HCT116 (cell line): ENCODE measurements at regions not wholly inside any gene's neighbourhood (a gene's known extent, or its start where the extent isn't known, plus 50 kb on each side); places are given as distances from the start of the nearest gene placed in this dataset.

ENCODE experiments used
- ATAC-seq: fragments of 200-7000 bp; cut with Tn5 transposase; 2 replicates; pipeline ENCODE4 v1.9.1; 2020; ENCODE audit warnings: mild to moderate bottlenecking, moderate library complexity
- BruUV-seq: library from RNA; stranded (reverse); fragments of 400-500 nt; replicated peaks from 2 replicates; lab custom pipeline; 2021; lab: Mats Ljungman, UMichigan
- CTCF ChIA-PET: fragments of 300-600 bp; sonication (Branson Sonifier 250); formaldehyde crosslinking; loops from one replicate; lab custom pipeline; 2021; ENCODE audit warnings: antibody characterized with exemption; lab: Charles Lee
- POLR2A ChIA-PET: fragments of 300-600, 350-600 bp; sonication (Branson Sonifier 250); formaldehyde crosslinking; loops from one replicate; lab custom pipeline; 2021; ENCODE audit warnings: antibody characterized with exemption; lab: Charles Lee
- RAD21 ChIA-PET, 2 experiments: fragments of 300-600 bp; sonication (Branson Sonifier 250); formaldehyde crosslinking; loops; one replicate each; lab custom pipeline; 2023; ENCODE audit warnings: low total read pairs in 2 of 2; ENCODE audit not compliant: uncharacterized antibody in 2 of 2, unreplicated experiment in 2 of 2, low non-redundant PET in 1 of 2; lab: Charles Lee
- DNase-seq: peaks from one replicate; pipeline ENCODE4 v3.0.0-alpha.2; 2010; ENCODE audit warnings: low read depth, low spot score
- H2AFZ ChIP-seq: fragments of 200-600 bp; shearing (Covaris generic), sonication (generic); 2 replicates; pipeline ENCODE4 v1.6.1; 2017; ENCODE audit warnings: low read depth, mixed run types, mixed read lengths, antibody characterized with exemption, low read length; ENCODE audit not compliant: poor library complexity, severe bottlenecking
- H3K27ac ChIP-seq: 2 replicates; pipeline ENCODE4 v1.5.1; 2012; ENCODE audit warnings: low read depth, low read length
- H3K27me3 ChIP-seq: fragments of 200-600 bp; sonication (generic); 2 replicates; pipeline ENCODE4 v1.6.1; 2016; ENCODE audit warnings: mixed run types, low read length, mixed read lengths; ENCODE audit not compliant: insufficient read depth
- H3K36me3 ChIP-seq, 2 experiments: fragments of 200-500 bp in 1 of 2; fragments of 200-600 bp in 1 of 2; sonication (Bioruptor generic) in 1 of 2; sonication (generic) in 1 of 2; 2 replicates each; pipeline versions ENCODE4 v1.5.1 to v1.6.1; 2014 to 2016; ENCODE audit warnings: low read length in 2 of 2, inconsistent platforms in 1 of 2, mixed read lengths in 1 of 2, mixed run types in 1 of 2; ENCODE audit not compliant: insufficient read depth in 2 of 2, control insufficient read depth in 1 of 2
- H3K4me1 ChIP-seq, 2 experiments: fragments of 200-600 bp in 1 of 2; sonication (generic) in 1 of 2; 2 replicates each; pipeline versions ENCODE4 v1.5.1 to v1.6.1; 2012 to 2017; ENCODE audit warnings: low read length in 2 of 2, inconsistent platforms in 1 of 2, mild to moderate bottlenecking in 1 of 2, mixed read lengths in 1 of 2, mixed run types in 1 of 2, moderate library complexity in 1 of 2; ENCODE audit not compliant: insufficient read depth in 2 of 2, control insufficient read depth in 1 of 2
- H3K4me2 ChIP-seq: fragments of 200-600 bp; sonication (generic); 2 replicates; pipeline ENCODE4 v1.6.1; 2017; ENCODE audit warnings: mixed run types, low read length, mixed read lengths
- H3K4me3 ChIP-seq, 2 experiments: fragments of 200-600 bp in 1 of 2; sonication (generic) in 1 of 2; replicated peaks in 1 of 2; 2 replicates each; pipeline ENCODE4 v1.5.1; 2011 to 2016; ENCODE audit warnings: low read length in 2 of 2, control low read depth in 1 of 2, low read depth in 1 of 2, mild to moderate bottlenecking in 1 of 2, mixed read lengths in 1 of 2, mixed run types in 1 of 2
- H3K79me2 ChIP-seq: fragments of 200-600 bp; sonication (generic); 2 replicates; pipeline ENCODE4 v1.6.1; 2017; ENCODE audit warnings: mild to moderate bottlenecking, mixed run types, low read length, moderate library complexity, mixed read lengths; ENCODE audit not compliant: insufficient read depth
- H3K9ac ChIP-seq: fragments of 200-600 bp; sonication (generic); 2 replicates; pipeline ENCODE4 v1.6.1; 2016; ENCODE audit warnings: low read length, mixed read lengths
- H3K9me2 ChIP-seq: fragments of 200-600 bp; sonication (generic), shearing (Covaris generic); 2 replicates; pipeline ENCODE4 v1.6.1; 2017; ENCODE audit warnings: mixed run types, mild to moderate bottlenecking, moderate library complexity; ENCODE audit not compliant: insufficient read depth
- H3K9me3 ChIP-seq, 2 experiments: fragments of 200-500 bp in 1 of 2; fragments of 200-600 bp in 1 of 2; sonication (Bioruptor generic) in 1 of 2; sonication (generic) in 1 of 2; 2 replicates each; pipeline ENCODE4 v1.6.1; 2014 to 2017; ENCODE audit warnings: low read length in 2 of 2, mixed read lengths in 2 of 2, inconsistent platforms in 1 of 2, low read depth in 1 of 2, mild to moderate bottlenecking in 1 of 2, mixed run types in 1 of 2, moderate library complexity in 1 of 2; ENCODE audit not compliant: control insufficient read depth in 1 of 2, insufficient read depth in 1 of 2
- H4K20me1 ChIP-seq: fragments of 200-600 bp; sonication (generic), shearing (Covaris generic); 2 replicates; pipeline ENCODE4 v1.6.1; 2017; ENCODE audit warnings: mixed run types, mild to moderate bottlenecking, moderate library complexity; ENCODE audit not compliant: insufficient read depth
- CBX3 ChIP-seq: IDR thresholded peaks from 2 replicates; pipeline ENCODE4 v1.6.1; 2012; ENCODE audit warnings: low read depth
- CTCF ChIP-seq, 3 experiments: fragments of 200-600 bp in 1 of 3; sonication (generic) in 1 of 3; IDR thresholded peaks in 2 of 3; conservative IDR thresholded peaks in 1 of 3; 2 replicates each; pipeline ENCODE4 v1.5.1; 2012 to 2017; ENCODE audit warnings: low read depth in 2 of 3, low read length in 2 of 3, antibody characterized with exemption in 1 of 3, borderline replicate concordance in 1 of 3, control low read depth in 1 of 3, mild to moderate bottlenecking in 1 of 3, mixed read lengths in 1 of 3, mixed run types in 1 of 3, moderate library complexity in 1 of 3; ENCODE audit not compliant: insufficient read depth in 1 of 3
- EGR1 ChIP-seq: IDR thresholded peaks from 2 replicates; pipeline ENCODE4 v1.6.1; 2012; ENCODE audit warnings: low read depth
- ELF1 ChIP-seq: IDR thresholded peaks from 2 replicates; pipeline ENCODE4 v1.6.1; 2012; ENCODE audit warnings: low read depth, borderline replicate concordance
- FOSL1 ChIP-seq: IDR thresholded peaks from 2 replicates; pipeline ENCODE4 v1.6.1; 2012; ENCODE audit warnings: low read depth
- JUND ChIP-seq: IDR thresholded peaks from 2 replicates; pipeline ENCODE4 v1.6.1; 2012
- POLR2A ChIP-seq: IDR thresholded peaks from 2 replicates; pipeline ENCODE4 v1.7.0; 2011; ENCODE audit warnings: borderline replicate concordance; ENCODE audit not compliant: insufficient read depth, insufficient read length; ENCODE audit errors: extremely low read depth
- SIN3A ChIP-seq: IDR thresholded peaks from 2 replicates; pipeline ENCODE4 v1.6.1; 2012; ENCODE audit warnings: low read depth
- YY1 ChIP-seq: IDR thresholded peaks from 2 replicates; pipeline ENCODE4 v1.6.1; 2011; ENCODE audit warnings: low read length, low read depth, moderate library complexity, mild to moderate bottlenecking; ENCODE audit not compliant: insufficient replicate concordance; ENCODE audit errors: extremely low read depth
- ZFX ChIP-seq: fragments of 450-650 bp; IDR thresholded peaks from 2 replicates; pipeline ENCODE4 v1.6.1; 2017
- ZNF274 ChIP-seq: fragments of 200-500 bp; sonication (Bioruptor generic); IDR thresholded peaks from 2 replicates; pipeline ENCODE4 v1.6.1; 2014; ENCODE audit warnings: mild to moderate bottlenecking, low read depth, low read length, inconsistent platforms
- intact Hi-C: fragments of 100-400 bp; cut with micrococcal nuclease; formaldehyde crosslinking; loops from 2 replicates; pipeline ENCODE4 v1.10.0; 2022

GRCh38 chr5:33065131-33065530, 354.0 kb downstream of the NPR3 start:
- H3K27ac ChIP-seq, result no peak overlapping the region
- CTCF ChIA-PET, result no interaction called here
- no peak overlapping the region for H2AFZ ChIP-seq
- no peaks in the 10 kb centered on the region for H4K20me1 ChIP-seq
- no peak for TF ChIP-seq ZFX
- no peak for TF ChIP-seq ZNF274
- TF ChIP-seq CTCF (IDR thresholded peaks at IDR 0.05 in 2 of 3, conservative IDR thresholded peaks at IDR 0.05 in 1 of 3; ENCODE audit: borderline replicate concordance in 1 of 3, insufficient read depth in 1 of 3, low read depth in 2 of 3, low read length in 2 of 3), result no peak
- no peak for TF ChIP-seq FOSL1
- no peak for TF ChIP-seq SIN3A
- no peak for TF ChIP-seq EGR1
- no peak for TF ChIP-seq JUND
- no peak for TF ChIP-seq POLR2A
- no peak for TF ChIP-seq YY1
- no peak for TF ChIP-seq CBX3
- H3K36me3 ChIP-seq, result no peaks in the 10 kb centered on the region
- no peaks in the 10 kb centered on the region for H3K9me2 ChIP-seq
- no peaks in the 10 kb centered on the region for H3K27me3 ChIP-seq
- no peaks in the 10 kb centered on the region for H3K9me3 ChIP-seq
- no peak for ATAC-seq
- no peak overlapping the region for H3K4me2 ChIP-seq
- no peak overlapping the region for H3K4me3 ChIP-seq
- no peaks in the 10 kb centered on the region for H3K79me2 ChIP-seq
- no TSS peak for BruUV-seq
- no peak overlapping the region for H3K9ac ChIP-seq
- POLR2A ChIA-PET, result no interaction called here
- peaks cover 0 to 6% of the 10 kb centered on the region in 2 experiments; a peak in 1 of 4 replicates for H3K4me1 ChIP-seq
- RAD21 ChIA-PET, result no interaction called here
- intact Hi-C loops, result no loop called here
- no peak for DNase-seq

- ChIA-PET RAD21 (no interaction called here), CTCF (no interaction called here), POLR2A (no interaction called here)
- no peaks in the 10 kb centered on the region for H3K9me2 ChIP-seq
- no peak overlapping the region for H2AFZ ChIP-seq
- H4K20me1 ChIP-seq, result no peaks in the 10 kb centered on the region
- no peak overlapping the region for H3K4me2 ChIP-seq
- intact Hi-C loops, result no loop called here
- no peak overlapping the region for H3K27ac ChIP-seq
- no peak for DNase-seq
- H3K9ac ChIP-seq, result no peak overlapping the region
- peaks cover 0 to 6% of the 10 kb centered on the region in 2 experiments; a peak in 1 of 4 replicates for H3K4me1 ChIP-seq
- no peaks in the 10 kb centered on the region for H3K27me3 ChIP-seq
- no peaks in the 10 kb centered on the region for H3K79me2 ChIP-seq
- TF ChIP-seq ELF1 (no peak), POLR2A (no peak)
- H3K9me3 ChIP-seq, result no peaks in the 10 kb centered on the region
- H3K4me3 ChIP-seq, result no peak overlapping the region
- BruUV-seq, result no TSS peak
- no peaks in the 10 kb centered on the region for H3K36me3 ChIP-seq
- no peak for ATAC-seq
These were observed 356.2 kb downstream of the NPR3 start for GRCh38 chr5:33067291-33067690.
